CD14-positive monocyte (primary cell): ENCODE measurements at regions not wholly inside any gene's neighbourhood (a gene's known extent, or its start where the extent isn't known, plus 50 kb on each side); places are given as distances from the start of the nearest gene placed in this dataset.

Experiments used
- DNase-seq, 3 donors: peaks; one replicate each; pipeline ENCODE4 v3.0.0-alpha.2; 2011 to 2022
- H2AFZ ChIP-seq: 2 replicates; pipeline ENCODE4 v1.6.0; 2012; ENCODE audit warnings: mild to moderate bottlenecking, low read depth, low read length, inconsistent platforms; ENCODE audit not compliant: insufficient read depth, poor library complexity, severe bottlenecking
- H3K27ac ChIP-seq, 2 donors: 1 replicate in 1 of 2; 2 replicates in 1 of 2; pipeline ENCODE4 v1.5.1; 2012 to 2013; ENCODE audit warnings: low read length in 2 of 2, control low read depth in 1 of 2, inconsistent platforms in 1 of 2, low read depth in 1 of 2, mild to moderate bottlenecking in 1 of 2
- H3K27me3 ChIP-seq, 2 donors: one replicate each; pipeline versions ENCODE4 v1.6.0 to v1.6.1; 2011 to 2013; ENCODE audit warnings: low read length in 2 of 2; ENCODE audit not compliant: control insufficient read depth in 2 of 2, insufficient read depth in 2 of 2
- H3K36me3 ChIP-seq, 2 donors: replicated peaks in 1 of 2; 1 replicate in 1 of 2; 2 replicates in 1 of 2; pipeline versions ENCODE4 v1.5.1 to v1.6.1; 2012 to 2013; ENCODE audit warnings: low read length in 2 of 2, control low read depth in 1 of 2, inconsistent platforms in 1 of 2, mild to moderate bottlenecking in 1 of 2; ENCODE audit not compliant: insufficient read depth in 2 of 2, control insufficient read depth in 1 of 2
- H3K4me1 ChIP-seq, 2 donors: 1 replicate in 1 of 2; 2 replicates in 1 of 2; pipeline versions ENCODE4 v1.5.1 to v1.6.1; 2012 to 2013; ENCODE audit warnings: low read length in 2 of 2, control low read depth in 1 of 2, inconsistent platforms in 1 of 2, mild to moderate bottlenecking in 1 of 2, moderate library complexity in 1 of 2; ENCODE audit not compliant: insufficient read depth in 2 of 2, control insufficient read depth in 1 of 2
- H3K4me2 ChIP-seq: replicated peaks from 2 replicates; pipeline ENCODE3; 2012; ENCODE audit warnings: low read length, moderate library complexity, mild to moderate bottlenecking; ENCODE audit not compliant: poor library complexity, severe bottlenecking; ENCODE audit errors: extremely low read depth
- H3K4me3 ChIP-seq, 3 experiments: fragments of 200-600 bp in 1 of 3; sonication (generic) in 1 of 3; replicated peaks in 1 of 3; 1 replicate in 2 of 3; 2 replicates in 1 of 3; pipeline ENCODE4 v1.5.1; 2011 to 2013; ENCODE audit warnings: low read length in 3 of 3, mild to moderate bottlenecking in 3 of 3, control low read depth in 2 of 3, low read depth in 2 of 3, inconsistent platforms in 1 of 3, moderate library complexity in 1 of 3
- H3K79me2 ChIP-seq: 2 replicates; pipeline ENCODE4 v1.6.0; 2012; ENCODE audit warnings: mild to moderate bottlenecking, control low read depth, inconsistent platforms, low read length, moderate library complexity; ENCODE audit not compliant: insufficient read depth
- H3K9ac ChIP-seq: 2 replicates; pipeline ENCODE4 v1.6.0; 2017; ENCODE audit warnings: low read length, mild to moderate bottlenecking; ENCODE audit not compliant: insufficient read depth, poor library complexity, severe bottlenecking
- H3K9me3 ChIP-seq, 2 donors: replicated peaks in 1 of 2; 1 replicate in 1 of 2; 2 replicates in 1 of 2; pipeline versions ENCODE4 v1.5.1 to v1.6.1; 2012 to 2013; ENCODE audit warnings: low read length in 2 of 2, control low read depth in 1 of 2; ENCODE audit not compliant: control insufficient read depth in 1 of 2, insufficient read depth in 1 of 2
- H4K20me1 ChIP-seq: 2 replicates; pipeline ENCODE4 v1.6.0; 2012; ENCODE audit warnings: mild to moderate bottlenecking, low read length, control low read depth, moderate library complexity; ENCODE audit not compliant: insufficient read depth
- H3K27ac Mint-ChIP-seq, 7 donors: one replicate each; pipeline ENCODE4 v1.8.0; 2020; ENCODE audit warnings: mild to moderate bottlenecking in 7 of 7, mixed read lengths in 7 of 7, moderate library complexity in 6 of 7, inconsistent platforms in 2 of 7
- H3K27me3 Mint-ChIP-seq, 3 donors: one replicate each; pipeline ENCODE4 v1.8.0; 2021 to 2022; ENCODE audit warnings: low read depth in 3 of 3, mild to moderate bottlenecking in 3 of 3, mixed read lengths in 3 of 3, moderate library complexity in 3 of 3, inconsistent platforms in 1 of 3
- H3K36me3 Mint-ChIP-seq, 2 donors: one replicate each; pipeline ENCODE4 v1.8.0; 2020; ENCODE audit warnings: mixed read lengths in 2 of 2, inconsistent platforms in 1 of 2, mild to moderate bottlenecking in 1 of 2
- H3K4me1 Mint-ChIP-seq: one replicate; pipeline ENCODE4 v1.8.0; 2020; ENCODE audit warnings: mild to moderate bottlenecking, mixed read lengths
- H3K4me3 Mint-ChIP-seq, 2 donors: one replicate each; pipeline ENCODE4 v1.8.0; 2020; ENCODE audit warnings: mild to moderate bottlenecking in 2 of 2, mixed read lengths in 2 of 2, moderate library complexity in 1 of 2
- H3K9me3 Mint-ChIP-seq, 7 donors: one replicate each; pipeline ENCODE4 v1.8.0; 2020 to 2022; ENCODE audit warnings: mixed read lengths in 7 of 7, mild to moderate bottlenecking in 6 of 7, moderate library complexity in 6 of 7, inconsistent platforms in 2 of 7
- WGBS: methylation state at CpG from one replicate; pipeline ENCODE4 v1.1.5; 2013; ENCODE audit warnings: missing lambda C conversion rate; ENCODE audit not compliant: insufficient coverage; 5-methylcytosine and 5-hydroxymethylcytosine counted together
- intact Hi-C, 2 donors: fragments of 100-400 bp; cut with micrococcal nuclease; formaldehyde crosslinking; loops; one replicate each; pipeline versions ENCODE4 v1.15.0 to v1.15.1; 2023
- TF ChIP-seq, protein P1 (sequence below): fragments of 200-600 bp; IDR thresholded peaks from one replicate; pipeline ENCODE4 v1.8.0; 2022; ENCODE audit warnings: antibody characterized with exemption, mild to moderate bottlenecking

DNA sequence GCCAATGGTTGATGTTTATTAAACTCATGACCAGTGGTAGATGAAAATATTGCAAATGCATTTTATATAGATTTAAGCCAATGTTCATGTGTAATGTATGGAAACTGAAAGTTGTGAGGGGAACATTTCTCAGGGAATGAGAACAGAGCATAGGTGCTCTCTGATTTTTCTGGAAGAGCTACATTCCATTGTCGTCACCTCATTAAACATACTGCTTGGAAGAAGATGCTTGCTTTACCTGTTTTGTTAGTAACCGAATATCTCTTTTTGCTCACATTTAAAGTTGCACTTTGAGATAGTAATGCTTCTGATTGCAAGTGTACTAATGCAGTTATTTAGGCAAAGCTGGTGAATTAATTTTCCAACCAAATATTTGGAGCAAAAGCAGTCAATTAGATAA lies 93.8 kb upstream of the CLCN4 start:
- Histone ChIP-seq H3K4me1 (no peaks in the 10 kb centered on the region), H4K20me1 (peaks cover 12% of the 10 kb centered on the region), H3K27ac (no peak overlapping the region), H3K36me3 (peaks cover 0 to 11% of the 10 kb centered on the region in 2 donors), H2AFZ (no peak overlapping the region), H3K9ac (no peak overlapping the region), H3K9me3 (no peaks in the 10 kb centered on the region), H3K4me2 (no peak overlapping the region), H3K4me3 (no peak overlapping the region), H3K27me3 (no peaks in the 10 kb centered on the region), H3K79me2 (no peaks in the 10 kb centered on the region)
- no CpG with 5 or more reads among the region's 2 CpGs for WGBS
- H3K9me3 Mint-ChIP-seq = peaks cover 0 to 2% (median 0%) of the 10 kb centered on the region in 7 donors
- H3K36me3 Mint-ChIP-seq = peaks cover 10 to 20% of the 10 kb centered on the region in 2 donors
- H3K27ac Mint-ChIP-seq = no peak overlapping the region
- intact Hi-C loops = no loop called here
- no peak for DNase-seq
- no peak overlapping the region for H3K4me3 Mint-ChIP-seq
- H3K27me3 Mint-ChIP-seq = peaks cover 0 to 5% (median 2%) of the 10 kb centered on the region in 3 donors
- H3K4me1 Mint-ChIP-seq = no peaks in the 10 kb centered on the region
- TF ChIP-seq, protein P1, sequence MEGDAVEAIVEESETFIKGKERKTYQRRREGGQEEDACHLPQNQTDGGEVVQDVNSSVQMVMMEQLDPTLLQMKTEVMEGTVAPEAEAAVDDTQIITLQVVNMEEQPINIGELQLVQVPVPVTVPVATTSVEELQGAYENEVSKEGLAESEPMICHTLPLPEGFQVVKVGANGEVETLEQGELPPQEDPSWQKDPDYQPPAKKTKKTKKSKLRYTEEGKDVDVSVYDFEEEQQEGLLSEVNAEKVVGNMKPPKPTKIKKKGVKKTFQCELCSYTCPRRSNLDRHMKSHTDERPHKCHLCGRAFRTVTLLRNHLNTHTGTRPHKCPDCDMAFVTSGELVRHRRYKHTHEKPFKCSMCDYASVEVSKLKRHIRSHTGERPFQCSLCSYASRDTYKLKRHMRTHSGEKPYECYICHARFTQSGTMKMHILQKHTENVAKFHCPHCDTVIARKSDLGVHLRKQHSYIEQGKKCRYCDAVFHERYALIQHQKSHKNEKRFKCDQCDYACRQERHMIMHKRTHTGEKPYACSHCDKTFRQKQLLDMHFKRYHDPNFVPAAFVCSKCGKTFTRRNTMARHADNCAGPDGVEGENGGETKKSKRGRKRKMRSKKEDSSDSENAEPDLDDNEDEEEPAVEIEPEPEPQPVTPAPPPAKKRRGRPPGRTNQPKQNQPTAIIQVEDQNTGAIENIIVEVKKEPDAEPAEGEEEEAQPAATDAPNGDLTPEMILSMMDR = no peak

DNA sequence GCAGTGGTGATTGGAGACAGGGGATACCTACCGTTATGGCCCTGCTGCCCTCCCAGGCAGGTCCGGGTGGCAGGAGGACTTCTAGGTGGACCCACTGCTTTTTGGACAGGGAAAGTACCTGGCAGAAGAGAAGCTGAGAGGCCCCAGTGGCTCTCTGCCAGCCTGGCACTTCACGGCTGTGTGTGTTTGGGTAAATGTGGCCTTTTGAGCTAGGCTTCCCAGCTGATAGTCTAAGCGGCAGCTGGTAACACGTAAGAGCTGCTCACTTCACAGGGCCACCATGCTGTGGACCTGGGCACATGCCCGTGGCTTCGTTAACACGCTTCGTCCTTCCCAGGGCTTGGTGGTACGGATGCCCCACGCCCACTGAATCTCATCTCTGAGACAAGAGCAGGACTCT lies 92.0 kb upstream of the CLCN4 start:
- H3K9me3 Mint-ChIP-seq = peaks cover 0 to 2% (median 0%) of the 10 kb centered on the region in 7 donors
- Histone ChIP-seq H3K36me3 (peaks cover 0 to 14% of the 10 kb centered on the region in 2 donors), H3K4me2 (no peak overlapping the region), H3K4me1 (no peaks in the 10 kb centered on the region), H4K20me1 (peaks cover 10% of the 10 kb centered on the region), H3K9me3 (no peaks in the 10 kb centered on the region), H3K9ac (no peak overlapping the region), H3K27ac (no peak overlapping the region), H2AFZ (no peak overlapping the region), H3K4me3 (no peak overlapping the region), H3K79me2 (no peaks in the 10 kb centered on the region), H3K27me3 (no peaks in the 10 kb centered on the region)
- no peak overlapping the region for H3K27ac Mint-ChIP-seq
- 98% methylated on average over 5 of the region's 11 CpGs for WGBS
- H3K4me3 Mint-ChIP-seq = no peak overlapping the region
- DNase-seq = no peak
- H3K4me1 Mint-ChIP-seq = peaks cover 5% of the 10 kb centered on the region
- intact Hi-C loops = no loop called here
- H3K36me3 Mint-ChIP-seq = peaks cover 13 to 20% of the 10 kb centered on the region in 2 donors
- TF ChIP-seq, protein P1 = no peak
- H3K27me3 Mint-ChIP-seq = peaks cover 0 to 2% (median 2%) of the 10 kb centered on the region in 3 donors
